ENCODE measurements at regions not wholly inside any gene's neighbourhood (a gene's known extent, or its start where the extent isn't known, plus 50 kb on each side); places are given as distances from the start of the nearest gene placed in this dataset.

- no peak for DNase-seq (ENCODE audit: low spot score)
- peak overlapping the region; percentile 39 for H3K27ac Mint-ChIP-seq (ENCODE audit: unreplicated experiment)
- no peak for TF ChIP-seq CTCF (IDR thresholded peaks at IDR 0.05)
- H3K36me3 Mint-ChIP-seq (ENCODE audit: low read depth) = no peaks in the 10 kb centered on the region
- H3K9me3 Mint-ChIP-seq (ENCODE audit: low read depth) = peaks cover 12% of the 10 kb centered on the region
- H3K4me1 Mint-ChIP-seq (ENCODE audit: low read depth) = peaks cover 32% of the 10 kb centered on the region
- no peaks in the 10 kb centered on the region for H3K27me3 Mint-ChIP-seq (ENCODE audit: low read depth)
- H3K4me3 Mint-ChIP-seq (ENCODE audit: unreplicated experiment) = no peak overlapping the region
Measured at GRCh38 chr5:158543539-158544387, 556.0 kb downstream of the EBF1 start.

GRCh38 chr5:158541536-158542297 is 558.0 kb downstream of the EBF1 start:
- TF ChIP-seq CTCF (IDR thresholded peaks at IDR 0.05) = no peak
- no peak overlapping the region for H3K4me3 Mint-ChIP-seq (ENCODE audit: unreplicated experiment)
- peaks cover 30% of the 10 kb centered on the region for H3K4me1 Mint-ChIP-seq (ENCODE audit: low read depth)
- no peaks in the 10 kb centered on the region for H3K36me3 Mint-ChIP-seq (ENCODE audit: low read depth)
- no peaks in the 10 kb centered on the region for H3K9me3 Mint-ChIP-seq (ENCODE audit: low read depth)
- peaks cover under 1% of the 10 kb centered on the region for H3K27me3 Mint-ChIP-seq (ENCODE audit: low read depth)
- H3K27ac Mint-ChIP-seq (ENCODE audit: unreplicated experiment) = no peak overlapping the region
- no peak for DNase-seq (ENCODE audit: low spot score)

GRCh38 chr5:158538506-158539074 is 561.1 kb downstream of the EBF1 start:
- Mint-ChIP-seq H3K27ac (ENCODE audit: unreplicated experiment) (no peak overlapping the region), H3K9me3 (ENCODE audit: low read depth) (no peaks in the 10 kb centered on the region), H3K27me3 (ENCODE audit: low read depth) (peaks cover 5% of the 10 kb centered on the region), H3K4me1 (ENCODE audit: low read depth) (peaks cover 6% of the 10 kb centered on the region), H3K36me3 (ENCODE audit: low read depth) (no peaks in the 10 kb centered on the region), H3K4me3 (ENCODE audit: unreplicated experiment) (no peak overlapping the region)
- DNase-seq (ENCODE audit: low spot score) = no peak
- TF ChIP-seq CTCF (IDR thresholded peaks at IDR 0.05) = no peak

GRCh38 chr5:158537366-158537765 is 562.4 kb downstream of the EBF1 start:
- no peak for TF ChIP-seq CTCF (IDR thresholded peaks at IDR 0.05)
- H3K4me1 Mint-ChIP-seq (ENCODE audit: low read depth) = peaks cover under 1% of the 10 kb centered on the region
- no peaks in the 10 kb centered on the region for H3K36me3 Mint-ChIP-seq (ENCODE audit: low read depth)
- H3K4me3 Mint-ChIP-seq (ENCODE audit: unreplicated experiment) = no peak overlapping the region
- DNase-seq (ENCODE audit: low spot score) = no peak
- H3K9me3 Mint-ChIP-seq (ENCODE audit: low read depth) = no peaks in the 10 kb centered on the region
- peaks cover 5% of the 10 kb centered on the region for H3K27me3 Mint-ChIP-seq (ENCODE audit: low read depth)
- H3K27ac Mint-ChIP-seq (ENCODE audit: unreplicated experiment) = no peak overlapping the region

GRCh38 chr5:158534203-158534602 is 565.5 kb downstream of the EBF1 start:
- TF ChIP-seq CTCF (IDR thresholded peaks at IDR 0.05) = no peak
- Mint-ChIP-seq H3K27ac (ENCODE audit: unreplicated experiment) (no peak overlapping the region), H3K4me3 (ENCODE audit: unreplicated experiment) (no peak overlapping the region), H3K4me1 (ENCODE audit: low read depth) (peaks cover 8% of the 10 kb centered on the region), H3K27me3 (ENCODE audit: low read depth) (peaks cover 5% of the 10 kb centered on the region), H3K36me3 (ENCODE audit: low read depth) (no peaks in the 10 kb centered on the region), H3K9me3 (ENCODE audit: low read depth) (no peaks in the 10 kb centered on the region)
- no peak for DNase-seq (ENCODE audit: low spot score)
